Testis (tissue), 2 donors: ENCODE measurements at regions not wholly inside any gene's neighbourhood (a gene's known extent, or its start where the extent isn't known, plus 50 kb on each side); places are given as distances from the start of the nearest gene placed in this dataset.

Experiments
- DNase-seq: peaks from one replicate; pipeline ENCODE4 v3.0.0-alpha.2; 2019
- H3K27ac ChIP-seq, 2 donors: fragments of 200-600 bp; sonication (generic); one replicate each; pipeline ENCODE4 v1.5.1; 2019
- H3K27me3 ChIP-seq: fragments of 200-600 bp; sonication (generic); one replicate; pipeline ENCODE4 v1.5.1; 2019
- H3K36me3 ChIP-seq: fragments of 200-600 bp; sonication (generic); one replicate; pipeline ENCODE4 v1.5.1; 2017; ENCODE audit warnings: low read depth; ENCODE audit errors: missing control alignments
- H3K4me1 ChIP-seq: fragments of 200-600 bp; sonication (generic); one replicate; pipeline ENCODE4 v1.5.1; 2019
- H3K4me3 ChIP-seq, 2 donors: fragments of 200-600 bp; sonication (generic); one replicate each; pipeline ENCODE4 v1.5.1; 2017 to 2019
- H3K9me3 ChIP-seq: fragments of 200-600 bp; sonication (generic); one replicate; pipeline ENCODE4 v1.5.1; 2017
- CTCF ChIP-seq, 3 experiments: fragments of 450-650 bp in 2 of 3; fragments of 200-600 bp in 1 of 3; sonication (generic) in 1 of 3; IDR thresholded peaks; one replicate each; pipeline ENCODE4 v1.5.1; 2016 to 2019; ENCODE audit warnings: antibody characterized with exemption in 3 of 3, mild to moderate bottlenecking in 2 of 3, moderate library complexity in 1 of 3
- POLR2A ChIP-seq: fragments of 450-650 bp; IDR thresholded peaks from one replicate; pipeline ENCODE4 v1.6.1; 2017; ENCODE audit warnings: antibody characterized with exemption, mild to moderate bottlenecking, moderate library complexity
- WGBS, 2 donors: methylation state at CpG; one replicate each; pipeline ENCODE4 v1.1.5; 2018; 5-methylcytosine and 5-hydroxymethylcytosine counted together
- intact Hi-C: fragments of 100-400 bp; cut with DNase I; formaldehyde crosslinking; loops from one replicate; pipeline ENCODE4 v1.15.1; 2023; ENCODE audit warnings: low total_unique reads

GRCh38 chr6:67412035-67412434, 1223.0 kb upstream of the ADGRB3 start:
- no peaks in the 10 kb centered on the region for H3K9me3 ChIP-seq
- no peaks in the 10 kb centered on the region for H3K4me1 ChIP-seq
- H3K27ac ChIP-seq = no peak overlapping the region
- H3K27me3 ChIP-seq = no peaks in the 10 kb centered on the region
- H3K4me3 ChIP-seq = no peak overlapping the region
- no peaks in the 10 kb centered on the region for H3K36me3 ChIP-seq
- no peak for DNase-seq
- intact Hi-C loops = no loop called here
- TF ChIP-seq POLR2A (no peak), CTCF (IDR thresholded peaks at IDR 0.05) (no peak)
- 75 to 91% methylated on average over 3 of the region's 3 CpGs for WGBS, 2 donors

GRCh38 chr6:67411036-67411435, 1224.0 kb upstream of the ADGRB3 start:
- H3K4me3 ChIP-seq = no peak overlapping the region
- 70 to 96% methylated on average over 1 of the region's 1 CpG for WGBS, 2 donors
- H3K36me3 ChIP-seq = no peaks in the 10 kb centered on the region
- H3K27me3 ChIP-seq = no peaks in the 10 kb centered on the region
- no peaks in the 10 kb centered on the region for H3K9me3 ChIP-seq
- TF ChIP-seq POLR2A (no peak), CTCF (IDR thresholded peaks at IDR 0.05) (no peak)
- no peak for DNase-seq
- no peaks in the 10 kb centered on the region for H3K4me1 ChIP-seq
- intact Hi-C loops = no loop called here
- H3K27ac ChIP-seq = no peak overlapping the region

- no peak for DNase-seq
- 78 to 79% methylated on average over 2 of the region's 2 CpGs for WGBS, 2 donors
- TF ChIP-seq CTCF (IDR thresholded peaks at IDR 0.05) (no peak), POLR2A (no peak)
- H3K27me3 ChIP-seq = no peaks in the 10 kb centered on the region
- H3K4me1 ChIP-seq = no peaks in the 10 kb centered on the region
- no peaks in the 10 kb centered on the region for H3K9me3 ChIP-seq
- H3K27ac ChIP-seq = no peak overlapping the region
- H3K36me3 ChIP-seq = no peaks in the 10 kb centered on the region
- intact Hi-C loops = no loop called here
- no peak overlapping the region for H3K4me3 ChIP-seq
These were observed 1240.8 kb upstream of the ADGRB3 start for GRCh38 chr6:67394254-67394653.

- Histone ChIP-seq H3K9me3 (no peaks in the 10 kb centered on the region), H3K27ac (no peak overlapping the region), H3K4me1 (no peaks in the 10 kb centered on the region), H3K36me3 (no peaks in the 10 kb centered on the region), H3K4me3 (no peak overlapping the region), H3K27me3 (no peaks in the 10 kb centered on the region)
- 61 to 83% methylated on average over 1 of the region's 1 CpG for WGBS, 2 donors
- intact Hi-C loops = no loop called here
- TF ChIP-seq CTCF (IDR thresholded peaks at IDR 0.05) (no peak), POLR2A (no peak)
- no peak for DNase-seq
These were observed 1241.7 kb upstream of the ADGRB3 start for GRCh38 chr6:67393356-67393755.

- H3K27me3 ChIP-seq = no peaks in the 10 kb centered on the region
- intact Hi-C loops = no loop called here
- WGBS, 2 donors = 65 to 72% methylated on average over 2 of the region's 2 CpGs
- no peak for DNase-seq
- H3K4me3 ChIP-seq = no peak overlapping the region
- H3K27ac ChIP-seq = no peak overlapping the region
- no peaks in the 10 kb centered on the region for H3K36me3 ChIP-seq
- no peaks in the 10 kb centered on the region for H3K9me3 ChIP-seq
- H3K4me1 ChIP-seq = no peaks in the 10 kb centered on the region
- no peak for TF ChIP-seq CTCF (IDR thresholded peaks at IDR 0.05)
- TF ChIP-seq POLR2A = no peak
These were observed 1243.1 kb upstream of the ADGRB3 start for GRCh38 chr6:67391955-67392354.
